ENCODE measurements at regions not wholly inside any gene's neighbourhood (a gene's known extent, or its start where the extent isn't known, plus 50 kb on each side); places are given as distances from the start of the nearest gene placed in this dataset.

- no peaks in the 10 kb centered on the region for H3K36me3 ChIP-seq
- H3K27me3 ChIP-seq = no peaks in the 10 kb centered on the region
- H3K4me1 ChIP-seq = no peaks in the 10 kb centered on the region
- FAIRE-seq (no peak), DNase-seq (no peak), ATAC-seq (no peak)
- TF ChIP-seq CTCF (IDR thresholded peaks at IDR 0.05) = no peak
- intact Hi-C loops (cut with DNase I) = no loop called here
- H3K27ac ChIP-seq = no peak overlapping the region
- no peak overlapping the region for H3K4me3 ChIP-seq
- H3K9me3 ChIP-seq = no peaks in the 10 kb centered on the region
Measured at GRCh38 chr7:119957335-119957734, 315.6 kb upstream of the KCND2 start.

- no peaks in the 10 kb centered on the region for H3K27me3 ChIP-seq
- intact Hi-C loops (cut with DNase I) = no loop called here
- no peak for FAIRE-seq
- no peak for DNase-seq
- no peaks in the 10 kb centered on the region for H3K36me3 ChIP-seq
- no peak overlapping the region for H3K27ac ChIP-seq
- no peaks in the 10 kb centered on the region for H3K4me1 ChIP-seq
- no peak for ATAC-seq
- H3K9me3 ChIP-seq = no peaks in the 10 kb centered on the region
- 76 to 80% methylated on average over 1 of the region's 1 CpG for WGBS, 2 donors
- H3K4me3 ChIP-seq = no peak overlapping the region
- TF ChIP-seq CTCF (IDR thresholded peaks at IDR 0.05) = no peak
Measured at GRCh38 chr7:119959811-119960210, 313.2 kb upstream of the KCND2 start.

GRCh38 chr7:119963654-119964053, 309.3 kb upstream of the KCND2 start:
- intact Hi-C loops (cut with DNase I) = no loop called here
- Histone ChIP-seq H3K27me3 (no peaks in the 10 kb centered on the region), H3K9me3 (no peaks in the 10 kb centered on the region), H3K36me3 (no peaks in the 10 kb centered on the region), H3K4me3 (no peak overlapping the region), H3K4me1 (no peaks in the 10 kb centered on the region), H3K27ac (no peak overlapping the region)
- no peak for TF ChIP-seq CTCF (IDR thresholded peaks at IDR 0.05)
- no peak for DNase-seq
- no peak for ATAC-seq
- no peak for FAIRE-seq

GRCh38 chr7:119964065-119964464, 308.9 kb upstream of the KCND2 start:
- Histone ChIP-seq H3K4me1 (no peaks in the 10 kb centered on the region), H3K27me3 (no peaks in the 10 kb centered on the region), H3K36me3 (no peaks in the 10 kb centered on the region), H3K4me3 (no peak overlapping the region), H3K27ac (no peak overlapping the region), H3K9me3 (no peaks in the 10 kb centered on the region)
- no peak for ATAC-seq
- intact Hi-C loops (cut with DNase I) = no loop called here
- FAIRE-seq = no peak
- no peak for TF ChIP-seq CTCF (IDR thresholded peaks at IDR 0.05)
- DNase-seq = no peak

- no peak for DNase-seq
- no peaks in the 10 kb centered on the region for H3K4me1 ChIP-seq
- FAIRE-seq = no peak
- no peaks in the 10 kb centered on the region for H3K9me3 ChIP-seq
- H3K36me3 ChIP-seq = no peaks in the 10 kb centered on the region
- intact Hi-C loops (cut with DNase I) = no loop called here
- WGBS, 2 donors = 35 to 42% methylated on average over 1 of the region's 1 CpG
- no peak for TF ChIP-seq CTCF (IDR thresholded peaks at IDR 0.05)
- H3K27me3 ChIP-seq = no peaks in the 10 kb centered on the region
- no peak for ATAC-seq
- H3K4me3 ChIP-seq = no peak overlapping the region
- no peak overlapping the region for H3K27ac ChIP-seq
Measured at GRCh38 chr7:119964788-119965542, 308.0 kb upstream of the KCND2 start.
